ENCODE measurements at regions not wholly inside any gene's neighbourhood (a gene's known extent, or its start where the extent isn't known, plus 50 kb on each side); places are given as distances from the start of the nearest gene placed in this dataset.

DNA sequence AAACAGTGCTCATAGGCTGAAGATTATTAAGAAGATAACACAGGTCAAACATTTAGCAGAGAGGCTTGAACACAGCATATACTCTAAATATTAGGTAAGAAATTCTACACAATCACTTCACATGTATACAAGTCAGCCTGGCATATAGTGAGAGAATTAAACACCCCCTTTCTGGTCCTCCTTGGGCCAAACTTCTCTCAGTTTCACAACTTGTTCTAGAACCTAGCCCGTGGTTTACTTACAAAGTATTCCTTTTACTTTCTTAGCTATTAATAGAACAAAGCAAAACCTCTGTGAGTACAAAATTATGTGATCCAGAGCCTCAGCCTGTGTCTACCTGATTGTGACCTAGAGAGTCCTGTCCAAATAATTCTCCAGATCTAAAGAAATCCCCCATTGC lies 562.8 kb downstream of the TNS1 start:
- no peak for TF ChIP-seq EZH2phosphoT487 (conservative IDR thresholded peaks at IDR 0.05; ENCODE audit: low read length)
- TF ChIP-seq, protein P1, sequence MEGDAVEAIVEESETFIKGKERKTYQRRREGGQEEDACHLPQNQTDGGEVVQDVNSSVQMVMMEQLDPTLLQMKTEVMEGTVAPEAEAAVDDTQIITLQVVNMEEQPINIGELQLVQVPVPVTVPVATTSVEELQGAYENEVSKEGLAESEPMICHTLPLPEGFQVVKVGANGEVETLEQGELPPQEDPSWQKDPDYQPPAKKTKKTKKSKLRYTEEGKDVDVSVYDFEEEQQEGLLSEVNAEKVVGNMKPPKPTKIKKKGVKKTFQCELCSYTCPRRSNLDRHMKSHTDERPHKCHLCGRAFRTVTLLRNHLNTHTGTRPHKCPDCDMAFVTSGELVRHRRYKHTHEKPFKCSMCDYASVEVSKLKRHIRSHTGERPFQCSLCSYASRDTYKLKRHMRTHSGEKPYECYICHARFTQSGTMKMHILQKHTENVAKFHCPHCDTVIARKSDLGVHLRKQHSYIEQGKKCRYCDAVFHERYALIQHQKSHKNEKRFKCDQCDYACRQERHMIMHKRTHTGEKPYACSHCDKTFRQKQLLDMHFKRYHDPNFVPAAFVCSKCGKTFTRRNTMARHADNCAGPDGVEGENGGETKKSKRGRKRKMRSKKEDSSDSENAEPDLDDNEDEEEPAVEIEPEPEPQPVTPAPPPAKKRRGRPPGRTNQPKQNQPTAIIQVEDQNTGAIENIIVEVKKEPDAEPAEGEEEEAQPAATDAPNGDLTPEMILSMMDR (IDR thresholded peaks at IDR 0.05; ENCODE audit: insufficient read depth, low read length, poor library complexity, severe bottlenecking), result no peak

All from SU-DHL-6 (cell line).